DOHH2 (cell line): ENCODE measurements at regions not wholly inside any gene's neighbourhood (a gene's known extent, or its start where the extent isn't known, plus 50 kb on each side); places are given as distances from the start of the nearest gene placed in this dataset.

ENCODE experiments used
- H3F3A ChIP-seq: fragments of 200-600 bp; sonication (generic), shearing (Covaris generic); 2 replicates; pipeline ENCODE4 v1.6.0; 2016; ENCODE audit warnings: antibody characterized with exemption, mild to moderate bottlenecking; ENCODE audit not compliant: control insufficient read depth, insufficient read depth
- H3K27ac ChIP-seq: fragments of 200-600 bp; sonication (generic); 2 replicates; pipeline ENCODE4 v1.5.1; 2014; ENCODE audit warnings: low read depth, mild to moderate bottlenecking, low read length, moderate library complexity
- H3K27me3 ChIP-seq: fragments of 200-600 bp; sonication (generic); 2 replicates; pipeline ENCODE4 v1.6.1; 2014; ENCODE audit warnings: mild to moderate bottlenecking, low read length, mixed read lengths; ENCODE audit not compliant: control insufficient read depth
- H3K36me3 ChIP-seq: fragments of 200-600 bp; sonication (generic); 2 replicates; pipeline ENCODE4 v1.6.1; 2014; ENCODE audit warnings: mild to moderate bottlenecking, low read length, moderate library complexity, mixed read lengths; ENCODE audit not compliant: control insufficient read depth
- H3K4me1 ChIP-seq: fragments of 200-600 bp; sonication (generic); 2 replicates; pipeline ENCODE4 v1.6.1; 2014; ENCODE audit warnings: mild to moderate bottlenecking, low read length, mixed read lengths; ENCODE audit not compliant: control insufficient read depth
- H3K4me2 ChIP-seq: fragments of 200-600 bp; sonication (generic); 2 replicates; pipeline ENCODE4 v1.6.0; 2014; ENCODE audit warnings: mild to moderate bottlenecking, low read length, moderate library complexity
- H3K4me3 ChIP-seq: fragments of 200-600 bp; sonication (generic); 2 replicates; pipeline ENCODE4 v1.5.1; 2014; ENCODE audit warnings: mild to moderate bottlenecking, low read length, mixed read lengths
- H3K79me2 ChIP-seq: fragments of 200-600 bp; sonication (generic); 2 replicates; pipeline ENCODE4 v1.6.1; 2014; ENCODE audit warnings: mild to moderate bottlenecking, low read length, mixed read lengths; ENCODE audit not compliant: control insufficient read depth
- H3K9me2 ChIP-seq: fragments of 200-600 bp; sonication (generic); replicated peaks from 2 replicates; pipeline ENCODE4 v1.6.1; 2014; ENCODE audit warnings: mild to moderate bottlenecking, low read length, mixed read lengths; ENCODE audit not compliant: control insufficient read depth
- H3K9me3 ChIP-seq: fragments of 200-600 bp; sonication (generic); 2 replicates; pipeline ENCODE4 v1.6.1; 2014; ENCODE audit warnings: antibody characterized with exemption, low read length, mixed read lengths; ENCODE audit not compliant: control insufficient read depth, insufficient read depth
- H4K20me1 ChIP-seq: fragments of 200-600 bp; sonication (generic); 2 replicates; pipeline ENCODE4 v1.6.0; 2014; ENCODE audit warnings: low read depth, mild to moderate bottlenecking, antibody characterized with exemption, low read length, moderate library complexity; ENCODE audit not compliant: control insufficient read depth, insufficient read depth
- EZH2phosphoT487 ChIP-seq: fragments of 200-600 bp; sonication (generic); IDR thresholded peaks from 2 replicates; pipeline ENCODE4 v1.6.1; 2017; ENCODE audit warnings: borderline replicate concordance, mild to moderate bottlenecking, antibody characterized with exemption, low read length, moderate library complexity, mixed read lengths
- TF ChIP-seq, protein P1 (sequence below): fragments of 200-600 bp; sonication (generic); IDR thresholded peaks from one replicate; pipeline ENCODE4 v1.5.1; 2014; ENCODE audit warnings: antibody characterized with exemption, mild to moderate bottlenecking, low read depth, low read length; ENCODE audit not compliant: poor library complexity, severe bottlenecking

GRCh38 chr4:106594291-106594952, 225.8 kb upstream of the GIMD1 start:
- H3K9me3 ChIP-seq = no peaks in the 10 kb centered on the region
- no peak overlapping the region for H3K27ac ChIP-seq
- H3K79me2 ChIP-seq = no peaks in the 10 kb centered on the region
- H4K20me1 ChIP-seq = no peaks in the 10 kb centered on the region
- no peaks in the 10 kb centered on the region for H3F3A ChIP-seq
- no peak overlapping the region for H3K4me2 ChIP-seq
- H3K9me2 ChIP-seq = no peaks in the 10 kb centered on the region
- no peak overlapping the region for H3K4me3 ChIP-seq
- no peaks in the 10 kb centered on the region for H3K36me3 ChIP-seq
- TF ChIP-seq EZH2phosphoT487 = no peak
- TF ChIP-seq, protein P1, sequence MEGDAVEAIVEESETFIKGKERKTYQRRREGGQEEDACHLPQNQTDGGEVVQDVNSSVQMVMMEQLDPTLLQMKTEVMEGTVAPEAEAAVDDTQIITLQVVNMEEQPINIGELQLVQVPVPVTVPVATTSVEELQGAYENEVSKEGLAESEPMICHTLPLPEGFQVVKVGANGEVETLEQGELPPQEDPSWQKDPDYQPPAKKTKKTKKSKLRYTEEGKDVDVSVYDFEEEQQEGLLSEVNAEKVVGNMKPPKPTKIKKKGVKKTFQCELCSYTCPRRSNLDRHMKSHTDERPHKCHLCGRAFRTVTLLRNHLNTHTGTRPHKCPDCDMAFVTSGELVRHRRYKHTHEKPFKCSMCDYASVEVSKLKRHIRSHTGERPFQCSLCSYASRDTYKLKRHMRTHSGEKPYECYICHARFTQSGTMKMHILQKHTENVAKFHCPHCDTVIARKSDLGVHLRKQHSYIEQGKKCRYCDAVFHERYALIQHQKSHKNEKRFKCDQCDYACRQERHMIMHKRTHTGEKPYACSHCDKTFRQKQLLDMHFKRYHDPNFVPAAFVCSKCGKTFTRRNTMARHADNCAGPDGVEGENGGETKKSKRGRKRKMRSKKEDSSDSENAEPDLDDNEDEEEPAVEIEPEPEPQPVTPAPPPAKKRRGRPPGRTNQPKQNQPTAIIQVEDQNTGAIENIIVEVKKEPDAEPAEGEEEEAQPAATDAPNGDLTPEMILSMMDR = no peak
- no peaks in the 10 kb centered on the region for H3K4me1 ChIP-seq
- H3K27me3 ChIP-seq = no peaks in the 10 kb centered on the region

DNA sequence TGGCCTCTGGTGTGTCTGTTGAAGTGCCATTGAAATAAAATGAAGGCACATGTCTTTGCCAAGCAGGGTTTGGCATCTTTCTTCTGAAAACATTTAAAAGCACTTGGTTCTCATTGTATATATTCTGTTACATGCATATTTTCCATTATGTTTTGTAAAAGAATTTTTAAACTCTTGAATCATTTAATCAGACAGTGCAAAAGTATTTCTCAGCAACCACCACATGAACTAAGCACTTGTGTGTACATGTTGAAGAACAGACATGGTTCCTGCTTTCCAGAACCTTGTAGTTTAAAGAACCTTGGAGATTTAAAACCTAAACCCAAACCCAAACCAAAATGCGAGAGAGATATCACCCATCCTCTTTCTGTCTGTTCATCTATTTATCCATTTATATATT, 220.3 kb upstream of the GIMD1 start:
- no peaks in the 10 kb centered on the region for H3K79me2 ChIP-seq
- no peaks in the 10 kb centered on the region for H3K9me2 ChIP-seq
- no peaks in the 10 kb centered on the region for H3K4me1 ChIP-seq
- H3K9me3 ChIP-seq = no peaks in the 10 kb centered on the region
- no peaks in the 10 kb centered on the region for H3K27me3 ChIP-seq
- no peak overlapping the region for H3K4me3 ChIP-seq
- H3F3A ChIP-seq = no peaks in the 10 kb centered on the region
- no peak overlapping the region for H3K4me2 ChIP-seq
- no peak overlapping the region for H3K27ac ChIP-seq
- no peaks in the 10 kb centered on the region for H3K36me3 ChIP-seq
- no peaks in the 10 kb centered on the region for H4K20me1 ChIP-seq
- TF ChIP-seq, protein P1 = no peak
- TF ChIP-seq EZH2phosphoT487 = no peak

DNA sequence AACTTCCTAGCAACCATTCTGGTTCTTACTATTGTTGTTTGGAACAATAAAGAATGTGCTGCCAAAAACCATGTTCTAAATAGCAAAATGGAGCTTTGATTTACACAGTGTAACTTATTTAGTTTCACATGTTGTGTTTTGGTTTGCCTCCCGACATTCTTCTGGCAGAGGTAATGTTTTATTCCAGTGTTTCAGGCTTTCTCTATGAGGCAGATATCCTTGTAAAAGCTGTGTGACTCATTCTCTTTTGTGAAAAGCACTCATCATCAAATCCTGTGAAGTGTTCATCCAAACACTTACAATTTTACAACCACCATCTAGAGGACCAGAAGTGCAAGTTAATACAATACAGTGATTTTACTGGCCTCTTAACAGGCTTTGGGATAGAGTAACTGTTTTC, 219.0 kb upstream of the GIMD1 start:
- Histone ChIP-seq H3K27me3 (no peaks in the 10 kb centered on the region), H3K27ac (no peak overlapping the region), H4K20me1 (no peaks in the 10 kb centered on the region), H3K9me2 (no peaks in the 10 kb centered on the region), H3F3A (no peaks in the 10 kb centered on the region), H3K4me3 (no peak overlapping the region), H3K4me1 (no peaks in the 10 kb centered on the region), H3K36me3 (no peaks in the 10 kb centered on the region), H3K9me3 (no peaks in the 10 kb centered on the region), H3K79me2 (no peaks in the 10 kb centered on the region), H3K4me2 (no peak overlapping the region)
- TF ChIP-seq, protein P1 = no peak
- no peak for TF ChIP-seq EZH2phosphoT487
